WERI-Rb-1 (cell line): ENCODE measurements at regions not wholly inside any gene's neighbourhood (a gene's known extent, or its start where the extent isn't known, plus 50 kb on each side); places are given as distances from the start of the nearest gene placed in this dataset.
A peak's percentile ranks its signal among the peaks of the same experiment; 100 is the strongest.
"Not testable (repeated sequence)": the region's sequence is repeated elsewhere in the genome, so short reads cannot be mapped to it uniquely, and the experiment has no call there.

Experiments
- DNase-seq: peaks from one replicate; pipeline ENCODE4 v3.0.0-alpha.2; 2020
- H3K27ac ChIP-seq: fragments of 250-450 bp; sonication (Bioruptor Pico); 2 replicates; pipeline ENCODE4 v1.5.1; 2020; ENCODE audit warnings: mild to moderate bottlenecking, moderate library complexity
- H3K27me3 ChIP-seq: fragments of 250-450 bp; sonication (Bioruptor Pico); 2 replicates; pipeline ENCODE4 v1.5.1; 2021; ENCODE audit warnings: mild to moderate bottlenecking, low read depth, moderate library complexity; ENCODE audit not compliant: insufficient read depth, severe bottlenecking
- H3K36me3 ChIP-seq: fragments of 250-450 bp; sonication (Bioruptor Pico); 2 replicates; pipeline ENCODE4 v1.5.1; 2020; ENCODE audit warnings: mild to moderate bottlenecking, moderate library complexity
- H3K4me3 ChIP-seq: 2 replicates; pipeline ENCODE4 v1.5.1; 2011; ENCODE audit warnings: low read depth, mild to moderate bottlenecking, control low read depth, low read length
- H3K9me3 ChIP-seq: fragments of 250-450 bp; sonication (Bioruptor Pico); 2 replicates; pipeline ENCODE4 v1.5.1; 2021; ENCODE audit warnings: mild to moderate bottlenecking, moderate library complexity; ENCODE audit not compliant: severe bottlenecking
- CTCF ChIP-seq: IDR thresholded peaks from 2 replicates; pipeline ENCODE4 v1.5.1; 2011; ENCODE audit warnings: low read depth, mild to moderate bottlenecking, control low read depth, inconsistent platforms, low read length

DNA sequence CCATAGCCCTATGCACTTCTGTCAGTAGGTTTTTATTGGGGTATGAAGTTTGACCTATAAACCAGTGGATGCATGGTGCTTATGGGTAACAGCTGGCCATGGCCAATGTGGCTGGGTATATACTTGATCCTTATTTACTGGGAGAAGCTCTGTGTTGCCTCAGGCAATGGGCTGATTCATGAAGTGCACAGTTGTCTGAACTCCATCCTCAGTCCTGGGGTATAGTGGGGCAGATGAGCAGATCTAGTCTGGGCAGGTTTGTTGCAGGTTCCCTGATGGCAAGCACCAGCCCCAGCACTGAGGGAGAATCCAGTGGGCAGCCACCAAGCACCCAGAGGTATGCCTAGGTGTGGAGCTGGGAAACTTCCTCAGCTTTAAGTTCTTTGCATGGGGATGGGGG is 274.4 kb downstream of the TDRD3 start:
- no peaks in the 10 kb centered on the region for H3K36me3 ChIP-seq
- no peak overlapping the region for H3K27ac ChIP-seq
- H3K4me3 ChIP-seq, result no peak overlapping the region
- no peak for TF ChIP-seq CTCF
- H3K27me3 ChIP-seq, result no peaks in the 10 kb centered on the region
- H3K9me3 ChIP-seq, result no peaks in the 10 kb centered on the region
- no peak for DNase-seq

GRCh38 chr13:60663788-60664187 is 266.8 kb downstream of the TDRD3 start:
- TF ChIP-seq CTCF, result no peak
- H3K27me3 ChIP-seq, result no peaks in the 10 kb centered on the region

DNA sequence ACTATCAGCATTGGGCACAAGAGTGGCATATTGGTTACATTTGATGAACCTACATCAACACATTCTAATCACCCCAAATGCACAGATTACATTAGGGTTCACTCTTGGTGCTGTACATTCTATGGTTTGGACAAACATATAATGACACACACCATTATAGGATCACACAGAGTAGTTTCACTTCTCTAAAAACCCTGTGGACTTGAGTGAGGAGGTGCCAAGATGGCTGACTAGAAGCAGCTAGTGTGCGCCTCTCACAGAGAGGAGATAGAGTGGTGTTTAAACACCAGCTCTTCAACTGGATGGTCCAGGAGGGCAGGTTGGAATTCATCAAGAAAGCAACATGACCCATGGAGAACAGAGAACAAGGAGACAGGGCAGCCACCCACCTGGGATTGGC is 265.6 kb downstream of the TDRD3 start:
- Histone ChIP-seq H3K36me3 (no peaks in the 10 kb centered on the region), H3K27me3 (no peaks in the 10 kb centered on the region), H3K9me3 (no peaks in the 10 kb centered on the region), H3K27ac (no peak overlapping the region), H3K4me3 (no peak overlapping the region)
- TF ChIP-seq CTCF, result no peak
- no peak for DNase-seq

More at GRCh38 chr13:60663788-60664187, 266.8 kb downstream of the TDRD3 start:
- no peaks in the 10 kb centered on the region for H3K36me3 ChIP-seq
- no peak overlapping the region for H3K27ac ChIP-seq
- H3K4me3 ChIP-seq, result no peak overlapping the region
- no peaks in the 10 kb centered on the region for H3K9me3 ChIP-seq
- DNase-seq, result no peak

DNA sequence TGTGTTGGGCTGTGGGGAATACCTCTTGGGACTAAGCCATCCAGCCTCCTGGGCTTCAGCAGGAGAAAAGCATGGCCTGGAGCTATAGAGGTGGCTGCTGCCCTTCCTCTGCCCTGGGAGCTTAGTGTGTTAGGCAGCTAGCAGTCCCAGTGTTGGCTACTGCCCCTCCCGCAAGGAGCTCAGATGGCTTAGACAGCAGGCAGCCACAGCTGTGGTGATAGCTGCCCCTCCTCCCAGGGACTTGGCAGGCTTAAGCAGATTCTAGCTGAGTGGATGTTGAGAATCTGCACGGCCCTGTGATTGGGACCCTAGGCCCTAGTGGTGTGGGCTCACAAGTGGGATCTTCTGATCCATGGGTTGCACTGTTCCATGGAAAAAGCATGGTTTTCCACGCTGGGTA is 264.5 kb downstream of the TDRD3 start:
- Histone ChIP-seq H3K4me3 (no peak overlapping the region), H3K9me3 (no peaks in the 10 kb centered on the region), H3K27ac (no peak overlapping the region), H3K27me3 (no peaks in the 10 kb centered on the region), H3K36me3 (no peaks in the 10 kb centered on the region)
- TF ChIP-seq CTCF, result no peak
- DNase-seq, result peak; percentile 82

GRCh38 chr13:60657586-60657985 is 260.6 kb downstream of the TDRD3 start:
- H3K27me3 ChIP-seq, H3K36me3 ChIP-seq, H3K27ac ChIP-seq, H3K9me3 ChIP-seq, H3K4me3 ChIP-seq, DNase-seq: not testable (repeated sequence)

GRCh38 chr13:60655256-60655655 is 258.2 kb downstream of the TDRD3 start:
- no peak for TF ChIP-seq CTCF
- Histone ChIP-seq H3K36me3 (no peaks in the 10 kb centered on the region), H3K9me3 (no peaks in the 10 kb centered on the region), H3K27me3 (no peaks in the 10 kb centered on the region), H3K4me3 (no peak overlapping the region), H3K27ac (no peak overlapping the region)
- no peak for DNase-seq
